Activated CD4-positive, alpha-beta T cell treated with anti-CD3 and anti-CD28 coated beads for 36 hours (primary cell): ENCODE measurements at regions not wholly inside any gene's neighbourhood (a gene's known extent, or its start where the extent isn't known, plus 50 kb on each side); places are given as distances from the start of the nearest gene placed in this dataset.
"Not testable (repeated sequence)": the region's sequence is repeated elsewhere in the genome, so short reads cannot be mapped to it uniquely, and the experiment has no call there.

Experiments used
- ATAC-seq: fragments of 200-7000 bp; cut with Tn5 transposase; one replicate; pipeline ENCODE4 v1.10.0; 2021; ENCODE audit warnings: mild to moderate bottlenecking, moderate library complexity
- CTCF ChIA-PET: fragments of 350-600 bp; sonication (Branson Sonifier 250); formaldehyde crosslinking; loops from one replicate; lab custom pipeline; 2021; ENCODE audit warnings: antibody characterized with exemption; lab: Charles Lee
- POLR2A ChIA-PET: fragments of 350-600 bp; sonication (Branson Sonifier 250); formaldehyde crosslinking; loops from one replicate; lab custom pipeline; 2021; ENCODE audit warnings: antibody characterized with exemption, inconsistent platforms; lab: Charles Lee
- DNase-seq: peaks from one replicate; pipeline ENCODE4 v3.0.0-alpha.2; 2020
- H3K27ac Mint-ChIP-seq: one replicate; pipeline ENCODE4 v1.8.0; 2021; ENCODE audit warnings: mixed read lengths
- H3K27me3 Mint-ChIP-seq: one replicate; pipeline ENCODE4 v1.8.0; 2021; ENCODE audit warnings: mixed read lengths
- H3K36me3 Mint-ChIP-seq: one replicate; pipeline ENCODE4 v1.8.0; 2021; ENCODE audit warnings: low read depth, mixed read lengths
- H3K4me1 Mint-ChIP-seq: one replicate; pipeline ENCODE4 v1.8.0; 2021; ENCODE audit warnings: mixed read lengths
- H3K4me3 Mint-ChIP-seq: one replicate; pipeline ENCODE4 v1.8.0; 2021; ENCODE audit warnings: mild to moderate bottlenecking, moderate library complexity, mixed read lengths
- H3K9me3 Mint-ChIP-seq: one replicate; pipeline ENCODE4 v1.8.0; 2021; ENCODE audit warnings: low read depth, mixed read lengths
- intact Hi-C, 2 experiments: fragments of 100-400 bp; cut with DNase I in 1 of 2; cut with micrococcal nuclease in 1 of 2; formaldehyde crosslinking; loops; one replicate each; pipeline versions ENCODE4 v1.14.2 to v1.15.1; 2022 to 2024; cut with DNase I, micrococcal nuclease

DNA sequence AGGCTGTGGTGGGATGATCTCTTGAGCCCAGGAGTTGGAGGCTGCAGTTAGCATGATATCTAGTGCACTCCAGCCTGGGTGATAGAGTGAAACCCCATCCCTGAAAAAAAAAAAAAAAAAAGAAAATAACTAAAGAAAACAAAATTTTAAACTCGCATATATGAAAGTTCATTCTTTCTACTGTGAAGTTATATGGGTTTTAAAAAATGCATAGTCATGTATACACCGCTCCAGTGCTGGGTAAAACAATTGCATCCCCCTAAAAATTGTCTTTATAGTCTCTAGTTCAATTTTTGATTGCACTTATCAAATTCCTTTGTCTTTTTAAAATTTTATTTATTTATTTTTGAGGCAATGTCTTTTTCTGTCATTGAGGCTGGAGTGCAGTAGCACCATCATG is 65.0 kb upstream of the ACYP2 start:
- H3K36me3 Mint-ChIP-seq: peaks cover 13% of the 10 kb centered on the region
- H3K4me3 Mint-ChIP-seq: no peak overlapping the region
- intact Hi-C loops: no loop called here
- no peak for DNase-seq
- H3K4me1 Mint-ChIP-seq: peaks cover 31% of the 10 kb centered on the region
- POLR2A ChIA-PET: no interaction called here
- CTCF ChIA-PET: interaction anchor here (0.6 kb wide), 1 partner anchor 153 kb away, joined by 3 read pairs; no protein-coding TSS in a partner anchor
- peaks cover 3% of the 10 kb centered on the region for H3K9me3 Mint-ChIP-seq
- no peak for ATAC-seq
- H3K27me3 Mint-ChIP-seq: no peaks in the 10 kb centered on the region
- no peak overlapping the region for H3K27ac Mint-ChIP-seq

DNA sequence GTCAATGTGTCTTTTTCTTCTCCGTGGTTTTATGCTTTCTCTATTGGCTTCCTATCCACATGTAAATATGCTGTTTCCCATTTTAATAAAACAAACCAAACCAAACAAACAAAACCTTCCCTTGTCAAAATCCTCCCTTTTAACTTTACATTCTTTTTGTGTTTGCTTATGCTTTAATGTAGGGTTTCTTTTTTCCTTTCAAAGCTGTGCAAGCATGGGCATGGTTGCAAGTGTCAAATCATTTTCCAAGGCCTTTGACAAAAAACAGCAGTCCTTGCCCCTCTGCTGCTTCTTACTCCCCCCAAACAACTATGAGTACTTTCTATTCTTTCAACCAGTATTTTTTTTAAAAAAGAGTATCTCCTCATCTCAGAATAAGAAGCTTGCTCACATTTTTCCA is 66.0 kb upstream of the ACYP2 start:
- no peak overlapping the region for H3K4me3 Mint-ChIP-seq
- no peak overlapping the region for H3K27ac Mint-ChIP-seq
- ChIA-PET CTCF (no interaction called here), POLR2A (interaction anchor here (0.7 kb wide), 1 partner anchor 550 kb away, joined by 4 read pairs; no protein-coding TSS in a partner anchor)
- DNase-seq (no peak), ATAC-seq (no peak)
- peaks cover 27% of the 10 kb centered on the region for H3K4me1 Mint-ChIP-seq
- intact Hi-C loops: no loop called here
- peaks cover 9% of the 10 kb centered on the region for H3K9me3 Mint-ChIP-seq
- peaks cover 19% of the 10 kb centered on the region for H3K36me3 Mint-ChIP-seq
- H3K27me3 Mint-ChIP-seq: no peaks in the 10 kb centered on the region

DNA sequence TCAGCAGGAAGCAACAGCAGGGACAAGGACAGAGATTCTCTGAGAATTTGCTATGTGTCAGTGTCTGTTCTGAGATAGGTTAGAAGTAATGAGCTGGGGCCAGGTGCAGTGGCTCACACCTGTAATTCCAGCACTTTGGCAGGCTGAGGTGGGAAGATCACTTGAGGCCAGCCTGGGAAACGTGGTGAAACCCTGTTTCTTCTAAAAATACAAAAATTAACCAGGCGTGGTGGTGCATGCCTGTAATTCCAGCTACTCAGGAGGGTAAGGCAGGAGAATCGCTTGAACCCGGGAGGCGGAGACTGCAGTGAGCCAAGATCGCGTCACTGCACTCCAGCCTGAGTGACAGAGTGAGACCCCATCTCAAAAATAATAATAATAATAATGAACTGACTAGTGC is 66.5 kb upstream of the ACYP2 start:
- Mint-ChIP-seq H3K36me3 (peaks cover 19% of the 10 kb centered on the region), H3K4me1 (peaks cover 23% of the 10 kb centered on the region)
- CTCF ChIA-PET, H3K27ac Mint-ChIP-seq, POLR2A ChIA-PET, H3K27me3 Mint-ChIP-seq, H3K9me3 Mint-ChIP-seq, intact Hi-C loops, H3K4me3 Mint-ChIP-seq, DNase-seq, ATAC-seq: not testable (repeated sequence)

DNA sequence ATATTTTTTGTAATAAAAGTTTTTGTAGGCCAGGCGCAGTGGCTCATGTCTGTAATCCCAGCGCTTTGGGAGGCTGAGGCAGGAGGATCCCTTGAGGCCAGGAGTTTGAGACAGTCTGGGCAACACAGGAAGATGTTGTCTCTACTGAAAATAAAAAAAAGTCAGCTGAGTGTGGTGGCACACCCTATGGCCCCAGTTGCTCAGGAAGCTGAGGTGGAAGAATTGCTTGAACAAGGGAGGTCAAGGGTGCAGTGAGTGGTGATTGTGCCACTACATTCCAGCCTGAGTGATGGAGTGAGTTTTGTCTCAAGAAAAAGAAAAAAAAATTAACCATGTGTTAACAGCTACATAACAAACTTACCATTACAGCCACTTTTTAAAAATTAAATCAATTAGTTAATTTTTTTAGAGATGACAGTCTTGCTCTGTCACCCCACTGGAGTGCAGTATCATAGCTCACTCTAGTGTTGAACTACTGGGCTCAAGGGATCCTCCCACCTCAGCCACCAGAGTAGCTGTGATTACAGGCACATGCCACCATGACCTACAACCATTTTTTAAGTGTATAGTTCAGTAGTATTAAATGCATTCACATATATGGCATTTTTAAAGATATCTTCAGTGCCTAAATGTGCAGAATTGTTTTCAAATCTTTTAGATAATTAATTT is 67.2 kb upstream of the ACYP2 start:
- H3K36me3 Mint-ChIP-seq: peaks cover 14% of the 10 kb centered on the region
- peaks cover 6% of the 10 kb centered on the region for H3K9me3 Mint-ChIP-seq
- no peak overlapping the region for H3K27ac Mint-ChIP-seq
- intact Hi-C loops: no loop called here
- no peaks in the 10 kb centered on the region for H3K27me3 Mint-ChIP-seq
- ChIA-PET CTCF (no interaction called here), POLR2A (no interaction called here)
- ATAC-seq: peak; percentile 79
- no peak overlapping the region for H3K4me3 Mint-ChIP-seq
- peaks cover 16% of the 10 kb centered on the region for H3K4me1 Mint-ChIP-seq
- peak; percentile 20 for DNase-seq

DNA sequence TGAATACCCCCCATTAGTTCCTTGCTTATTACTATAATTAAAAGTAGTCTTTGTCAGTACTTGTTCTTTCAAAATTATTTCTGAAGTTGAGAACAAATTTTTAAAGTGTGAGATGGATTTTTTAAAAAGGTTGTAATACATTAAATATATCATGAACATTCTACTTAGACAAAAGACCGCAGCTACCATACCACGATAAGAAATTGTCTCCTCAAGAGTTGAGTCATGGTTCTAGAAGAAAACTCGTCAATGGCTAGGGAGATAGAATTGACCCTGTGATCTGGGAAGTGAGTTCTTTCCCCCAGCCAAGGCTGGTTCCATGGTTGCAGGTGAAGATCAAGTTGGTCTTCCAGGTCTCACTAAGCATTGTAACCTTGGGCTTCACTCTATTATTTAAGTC is 67.8 kb upstream of the ACYP2 start:
- intact Hi-C loops: no loop called here
- POLR2A ChIA-PET: no interaction called here

DNA sequence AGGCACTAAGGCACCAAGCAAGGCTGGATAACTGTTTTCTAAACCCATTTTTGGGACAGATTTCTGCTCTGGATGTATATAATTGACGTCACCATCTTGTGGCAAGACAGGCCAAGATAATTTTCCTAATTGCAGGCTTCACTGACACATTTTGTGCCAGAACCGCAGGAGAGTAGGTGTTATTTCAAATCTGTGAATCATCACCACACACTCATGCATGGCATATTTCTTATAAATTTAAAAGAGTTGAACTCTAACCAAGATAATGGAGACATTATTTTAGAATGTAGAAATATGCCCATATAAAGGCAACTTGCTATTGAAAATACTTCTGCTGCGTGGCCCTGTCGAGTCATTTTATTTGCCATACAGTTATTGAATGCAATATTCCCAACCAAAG is 68.3 kb upstream of the ACYP2 start:
- ChIA-PET CTCF (no interaction called here), POLR2A (no interaction called here)
- H3K27ac Mint-ChIP-seq: no peak overlapping the region
- H3K36me3 Mint-ChIP-seq: peaks cover 20% of the 10 kb centered on the region
- peaks cover 6% of the 10 kb centered on the region for H3K9me3 Mint-ChIP-seq
- H3K4me1 Mint-ChIP-seq: peaks cover 15% of the 10 kb centered on the region
- H3K4me3 Mint-ChIP-seq: no peak overlapping the region
- no peaks in the 10 kb centered on the region for H3K27me3 Mint-ChIP-seq
- intact Hi-C loops: no loop called here
- ATAC-seq: peak; percentile 26
- DNase-seq: peak; percentile 18

More for the DNA sequence above, 67.8 kb upstream of the ACYP2 start:
- peaks cover 6% of the 10 kb centered on the region for H3K9me3 Mint-ChIP-seq
- H3K27me3 Mint-ChIP-seq: no peaks in the 10 kb centered on the region
- CTCF ChIA-PET: no interaction called here
- peaks cover 14% of the 10 kb centered on the region for H3K36me3 Mint-ChIP-seq
- H3K27ac Mint-ChIP-seq: no peak overlapping the region
- peaks cover 15% of the 10 kb centered on the region for H3K4me1 Mint-ChIP-seq
- DNase-seq: no peak
- ATAC-seq: no peak
- H3K4me3 Mint-ChIP-seq: no peak overlapping the region

DNA sequence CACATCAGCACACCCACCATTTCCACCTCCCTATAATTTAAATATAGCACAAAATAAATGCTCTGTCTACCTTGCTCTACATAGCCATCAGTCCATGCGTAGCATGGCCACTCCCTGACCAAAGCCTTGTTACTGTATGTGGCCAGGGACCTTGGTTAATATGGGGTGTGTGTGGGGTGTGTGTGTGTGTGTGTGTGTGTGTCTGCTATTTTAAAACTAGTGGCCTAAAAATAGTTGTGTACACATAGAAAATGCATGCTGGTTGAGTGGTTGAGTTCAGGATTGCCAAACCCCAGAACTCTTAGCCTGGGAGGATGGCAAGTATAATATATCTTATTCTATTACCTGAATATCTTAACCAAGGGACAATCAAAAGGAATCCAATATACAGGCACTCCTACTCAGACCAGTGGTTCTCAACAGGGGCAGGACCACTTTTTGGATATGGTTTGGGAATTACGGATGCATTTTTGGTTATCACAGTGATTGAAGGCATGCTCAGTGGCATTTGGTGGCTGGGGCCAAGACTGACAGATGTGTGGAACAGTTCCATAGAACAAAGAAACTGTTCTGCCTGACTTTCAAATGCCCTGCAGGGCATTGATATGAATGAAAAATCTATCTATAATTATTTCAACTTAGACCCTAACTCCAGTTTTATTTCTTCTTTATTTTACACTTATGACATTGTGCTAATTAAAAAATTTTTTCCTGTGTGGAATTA is 72.3 kb upstream of the PSME4 start:
- ChIA-PET CTCF (no interaction called here), POLR2A (no interaction called here)
- DNase-seq: no peak
- H3K4me1 Mint-ChIP-seq: peaks cover 10% of the 10 kb centered on the region
- peaks cover 6% of the 10 kb centered on the region for H3K9me3 Mint-ChIP-seq
- H3K27ac Mint-ChIP-seq: no peak overlapping the region
- H3K4me3 Mint-ChIP-seq: no peak overlapping the region
- H3K36me3 Mint-ChIP-seq: peaks cover 14% of the 10 kb centered on the region
- no peak for ATAC-seq
- intact Hi-C loops: no loop called here
- H3K27me3 Mint-ChIP-seq: no peaks in the 10 kb centered on the region

DNA sequence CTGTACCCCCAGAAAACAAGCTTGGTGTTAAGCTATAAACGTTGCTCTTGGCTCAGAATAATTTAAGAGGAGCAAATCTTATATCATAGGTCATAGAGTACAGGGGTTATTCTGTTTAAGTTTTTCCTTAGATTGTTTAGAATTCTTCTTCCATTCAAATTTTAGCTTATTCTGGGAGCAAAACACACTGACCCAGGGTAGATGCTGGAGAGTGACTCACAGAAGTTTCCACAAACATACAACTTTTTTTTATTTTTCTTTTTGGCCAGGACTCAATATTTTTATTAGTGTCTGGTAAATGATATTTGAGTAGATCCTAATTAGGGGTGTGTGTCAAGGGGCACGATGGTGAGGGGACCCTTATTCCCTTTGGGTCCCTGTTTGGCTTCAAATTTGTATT is 71.5 kb upstream of the PSME4 start:
- intact Hi-C loops: no loop called here
- Mint-ChIP-seq H3K36me3 (peaks cover 14% of the 10 kb centered on the region), H3K9me3 (peaks cover 6% of the 10 kb centered on the region), H3K4me1 (peaks cover 7% of the 10 kb centered on the region), H3K4me3 (no peak overlapping the region), H3K27me3 (no peaks in the 10 kb centered on the region), H3K27ac (no peak overlapping the region)
- no peak for DNase-seq
- CTCF ChIA-PET: no interaction called here
- no peak for ATAC-seq
- POLR2A ChIA-PET: no interaction called here

DNA sequence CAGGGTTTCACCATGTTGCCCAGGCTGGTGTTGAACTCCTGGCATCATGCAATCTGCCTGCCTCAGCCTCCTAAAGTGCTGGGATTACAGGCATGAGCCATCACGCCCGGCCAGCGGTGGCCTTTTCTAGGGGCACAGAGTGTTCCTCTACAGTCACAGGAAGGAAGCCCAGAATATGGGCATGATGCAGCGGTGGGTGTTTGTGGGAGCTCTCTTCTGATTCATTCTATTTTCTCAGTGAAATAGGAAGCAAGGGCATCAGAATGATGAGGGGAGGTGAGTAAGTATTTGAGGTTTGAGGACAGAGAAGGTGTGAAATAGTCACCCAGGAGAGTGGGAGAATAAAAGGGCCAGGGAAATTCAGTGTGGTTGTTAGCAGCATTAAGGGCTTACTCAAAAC is 70.3 kb upstream of the PSME4 start:
- H3K4me1 Mint-ChIP-seq: no peaks in the 10 kb centered on the region
- peaks cover 13% of the 10 kb centered on the region for H3K36me3 Mint-ChIP-seq
- DNase-seq (peak; percentile 80), ATAC-seq (peak; percentile 98)
- POLR2A ChIA-PET: interaction anchor here (0.5 to 1.0 kb wide), 7 partner anchors 62 to 1295 kb away, joined by 3 to 7 read pairs (median 3); no protein-coding TSS in a partner anchor
- no peaks in the 10 kb centered on the region for H3K27me3 Mint-ChIP-seq
- CTCF ChIA-PET: interaction anchor here (0.7 to 0.8 kb wide), 3 partner anchors 36 to 277 kb away, joined by 3 to 5 read pairs (median 3); no protein-coding TSS in a partner anchor
- H3K4me3 Mint-ChIP-seq: no peak overlapping the region
- intact Hi-C loops: loop anchor here (1.0 to 2.0 kb wide), 4 partner anchors 46 to 274 kb away; partner anchors contain the start of gene CHAC2 (in 1 of the 2)
- H3K9me3 Mint-ChIP-seq: peaks cover 6% of the 10 kb centered on the region
- H3K27ac Mint-ChIP-seq: no peak overlapping the region

DNA sequence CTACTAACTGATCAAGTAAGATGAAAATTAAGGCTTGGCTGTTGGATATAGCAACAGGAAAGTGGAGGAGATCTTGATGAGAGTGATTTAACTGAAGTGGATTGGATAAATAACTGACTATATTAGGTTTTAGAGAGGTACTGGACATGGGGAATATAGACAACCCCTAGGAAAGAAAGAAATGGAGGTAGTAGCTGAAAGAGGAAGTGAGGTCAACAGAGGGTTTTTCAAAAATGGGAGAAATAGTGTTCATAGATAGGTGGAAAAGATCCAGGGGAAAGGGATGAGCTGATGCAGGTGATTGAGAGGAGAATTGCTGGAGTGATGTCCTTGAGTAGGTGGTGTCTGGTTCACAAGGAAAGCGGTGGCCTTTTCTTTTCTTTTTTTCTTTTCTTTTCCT is 69.9 kb upstream of the PSME4 start:
- DNase-seq: no peak
- Mint-ChIP-seq H3K4me1 (no peaks in the 10 kb centered on the region), H3K9me3 (peaks cover 6% of the 10 kb centered on the region), H3K27me3 (no peaks in the 10 kb centered on the region), H3K4me3 (no peak overlapping the region), H3K27ac (no peak overlapping the region), H3K36me3 (peaks cover 13% of the 10 kb centered on the region)
- ATAC-seq: no peak
- CTCF ChIA-PET: interaction anchor here (0.7 to 0.8 kb wide), 3 partner anchors 36 to 277 kb away, joined by 3 to 5 read pairs (median 3); no protein-coding TSS in a partner anchor
- intact Hi-C loops: loop anchor here (1.0 to 2.0 kb wide), 4 partner anchors 46 to 273 kb away; partner anchors contain the start of gene CHAC2 (in 1 of the 2)
- POLR2A ChIA-PET: interaction anchor here (0.6 to 1.0 kb wide), 7 partner anchors 62 to 1295 kb away, joined by 3 to 7 read pairs (median 3); no protein-coding TSS in a partner anchor

DNA sequence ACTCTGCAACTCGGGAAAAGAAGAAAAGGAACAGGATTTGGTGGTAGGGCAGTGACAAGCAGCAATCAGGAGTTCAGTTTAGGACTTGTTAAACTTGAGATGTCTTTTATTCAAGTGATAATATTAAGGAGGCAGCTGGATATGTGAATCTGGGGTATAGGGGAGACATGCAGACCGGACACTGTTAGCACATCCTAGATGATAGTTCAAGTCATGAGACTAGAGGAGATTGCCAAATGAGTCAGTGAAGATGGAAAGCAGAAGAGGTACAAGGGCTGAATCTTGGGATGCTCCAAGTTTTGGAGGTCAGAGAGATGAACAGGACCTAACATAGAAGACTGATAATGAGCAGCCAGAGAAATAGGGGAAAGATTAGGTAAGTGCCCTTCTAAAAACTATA is 69.5 kb upstream of the PSME4 start:
- no peaks in the 10 kb centered on the region for H3K27me3 Mint-ChIP-seq
- peaks cover 5% of the 10 kb centered on the region for H3K9me3 Mint-ChIP-seq
- no peaks in the 10 kb centered on the region for H3K4me1 Mint-ChIP-seq
- no peak overlapping the region for H3K4me3 Mint-ChIP-seq
- ChIA-PET POLR2A (interaction anchor here (0.6 kb wide), 1 partner anchor 958 kb away, joined by 3 read pairs; no protein-coding TSS in a partner anchor), CTCF (interaction anchor here (0.7 kb wide), 2 partner anchors 35 to 276 kb away, joined by 3 to 5 read pairs; no protein-coding TSS in a partner anchor)
- H3K36me3 Mint-ChIP-seq: peaks cover 11% of the 10 kb centered on the region
- DNase-seq: no peak
- no peak for ATAC-seq
- no peak overlapping the region for H3K27ac Mint-ChIP-seq
- intact Hi-C loops: loop anchor here (2.0 kb wide), 2 partner anchors 45 to 71 kb away; no protein-coding TSS in a partner anchor
